Activated CD4-positive, alpha-beta T cell treated with anti-CD3 and anti-CD28 coated beads, Interleukin-2, amount 10 ng/mL, durations not matched to agents 7 days and 5 days (primary cell): ENCODE measurements at regions not wholly inside any gene's neighbourhood (a gene's known extent, or its start where the extent isn't known, plus 50 kb on each side); places are given as distances from the start of the nearest gene placed in this dataset.

Source experiments
- CTCF ChIA-PET: fragments of 350-600 bp; sonication (Branson Sonifier 250); formaldehyde crosslinking; loops from one replicate; lab custom pipeline; 2021; ENCODE audit warnings: antibody characterized with exemption; lab: Charles Lee
- POLR2A ChIA-PET: fragments of 350-600 bp; sonication (Branson Sonifier 250); formaldehyde crosslinking; loops from one replicate; lab custom pipeline; 2021; ENCODE audit warnings: antibody characterized with exemption; lab: Charles Lee
- DNase-seq: peaks from one replicate; pipeline ENCODE4 v3.0.0-alpha.2; 2020
- H3K27ac Mint-ChIP-seq: one replicate; pipeline ENCODE4 v1.8.0; 2021; ENCODE audit warnings: mild to moderate bottlenecking, moderate library complexity, mixed read lengths
- H3K27me3 Mint-ChIP-seq: one replicate; pipeline ENCODE4 v1.8.0; 2021; ENCODE audit warnings: mixed read lengths
- H3K36me3 Mint-ChIP-seq: one replicate; pipeline ENCODE4 v1.8.0; 2021; ENCODE audit warnings: low read depth, mixed read lengths
- H3K4me1 Mint-ChIP-seq: one replicate; pipeline ENCODE4 v1.8.0; 2021; ENCODE audit warnings: mixed read lengths
- H3K4me3 Mint-ChIP-seq: one replicate; pipeline ENCODE4 v1.8.0; 2021; ENCODE audit warnings: mild to moderate bottlenecking, moderate library complexity, mixed read lengths
- H3K9me3 Mint-ChIP-seq: one replicate; pipeline ENCODE4 v1.8.0; 2021; ENCODE audit warnings: mixed read lengths

DNA sequence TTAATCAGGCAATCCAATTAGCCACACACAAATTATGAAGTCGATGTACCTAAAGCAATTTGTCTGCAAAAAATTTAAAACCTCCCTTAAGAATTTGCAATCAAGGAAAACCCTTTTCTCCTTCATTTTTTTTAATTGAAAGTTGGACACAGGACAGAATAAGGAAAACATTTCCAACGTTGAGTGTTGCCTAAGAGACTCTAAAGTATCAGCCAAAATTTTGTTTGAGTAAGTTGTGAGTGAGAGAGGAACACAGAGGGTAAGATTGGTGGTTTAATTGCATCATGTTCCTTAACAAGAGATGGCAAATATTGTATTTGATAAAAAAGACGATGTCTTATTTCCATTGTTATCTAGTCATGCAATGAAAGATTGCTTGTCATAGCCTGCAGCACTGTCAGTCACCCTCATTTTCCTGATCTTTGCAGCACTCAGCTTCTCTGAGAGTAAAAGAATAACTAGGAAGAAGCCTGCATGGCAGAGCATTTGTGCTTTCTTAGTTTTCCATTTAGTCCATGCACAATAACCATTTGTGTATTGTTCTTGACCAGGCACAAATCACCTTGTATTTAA is 115.5 kb downstream of the ICOS start:
- H3K4me1 Mint-ChIP-seq, result peaks cover 13% of the 10 kb centered on the region
- no peak for DNase-seq
- H3K27ac Mint-ChIP-seq, result no peak overlapping the region
- no peak overlapping the region for H3K4me3 Mint-ChIP-seq
- H3K27me3 Mint-ChIP-seq, result peaks cover 3% of the 10 kb centered on the region
- no peaks in the 10 kb centered on the region for H3K36me3 Mint-ChIP-seq
- ChIA-PET CTCF (interaction anchor here (0.6 to 1.1 kb wide), 2 partner anchors 101 to 109 kb away, joined by 3 read pairs; no protein-coding TSS in a partner anchor), POLR2A (no interaction called here)
- no peaks in the 10 kb centered on the region for H3K9me3 Mint-ChIP-seq

- no peak for DNase-seq
- no peak overlapping the region for H3K27ac Mint-ChIP-seq
- no peaks in the 10 kb centered on the region for H3K4me1 Mint-ChIP-seq
- no peaks in the 10 kb centered on the region for H3K36me3 Mint-ChIP-seq
- CTCF ChIA-PET, result no interaction called here
- no peaks in the 10 kb centered on the region for H3K9me3 Mint-ChIP-seq
- peaks cover 3% of the 10 kb centered on the region for H3K27me3 Mint-ChIP-seq
- POLR2A ChIA-PET, result no interaction called here
- no peak overlapping the region for H3K4me3 Mint-ChIP-seq
Observed at GRCh38 chr2:204059016-204059415, 122.5 kb downstream of the ICOS start.

DNA sequence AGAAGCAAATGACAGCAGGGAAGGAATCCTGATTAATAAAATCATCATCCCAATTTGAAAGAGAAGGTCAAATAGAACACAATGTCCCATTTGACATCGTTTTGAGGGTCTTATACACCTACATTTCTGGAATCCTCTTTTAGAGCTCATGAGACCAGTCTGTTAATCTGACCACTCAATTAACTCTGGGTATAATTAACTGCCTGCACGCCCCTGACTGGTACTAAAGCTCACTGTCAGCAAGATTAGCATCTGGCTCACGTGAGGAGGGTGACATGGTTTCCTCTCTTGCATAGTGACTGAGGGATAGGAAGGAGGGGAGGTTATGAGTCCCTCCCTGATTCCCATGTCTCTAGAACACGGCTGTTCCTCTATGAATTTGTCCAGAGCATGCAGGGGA is 124.3 kb downstream of the ICOS start:
- no peak overlapping the region for H3K27ac Mint-ChIP-seq
- no peaks in the 10 kb centered on the region for H3K36me3 Mint-ChIP-seq
- no peak overlapping the region for H3K4me3 Mint-ChIP-seq
- H3K27me3 Mint-ChIP-seq, result no peaks in the 10 kb centered on the region
- H3K9me3 Mint-ChIP-seq, result peaks cover 1% of the 10 kb centered on the region
- H3K4me1 Mint-ChIP-seq, result no peaks in the 10 kb centered on the region
- CTCF ChIA-PET, result no interaction called here
- DNase-seq, result no peak
- POLR2A ChIA-PET, result no interaction called here

GRCh38 chr2:204061241-204061640 is 124.7 kb downstream of the ICOS start:
- Mint-ChIP-seq H3K27ac (no peak overlapping the region), H3K4me3 (no peak overlapping the region), H3K9me3 (peaks cover 1% of the 10 kb centered on the region), H3K27me3 (no peaks in the 10 kb centered on the region), H3K4me1 (no peaks in the 10 kb centered on the region), H3K36me3 (no peaks in the 10 kb centered on the region)
- CTCF ChIA-PET, result no interaction called here
- POLR2A ChIA-PET, result no interaction called here
- no peak for DNase-seq

GRCh38 chr2:204064119-204064518 is 127.6 kb downstream of the ICOS start:
- Mint-ChIP-seq H3K4me1 (no peaks in the 10 kb centered on the region), H3K4me3 (no peak overlapping the region), H3K27ac (no peak overlapping the region)

DNA sequence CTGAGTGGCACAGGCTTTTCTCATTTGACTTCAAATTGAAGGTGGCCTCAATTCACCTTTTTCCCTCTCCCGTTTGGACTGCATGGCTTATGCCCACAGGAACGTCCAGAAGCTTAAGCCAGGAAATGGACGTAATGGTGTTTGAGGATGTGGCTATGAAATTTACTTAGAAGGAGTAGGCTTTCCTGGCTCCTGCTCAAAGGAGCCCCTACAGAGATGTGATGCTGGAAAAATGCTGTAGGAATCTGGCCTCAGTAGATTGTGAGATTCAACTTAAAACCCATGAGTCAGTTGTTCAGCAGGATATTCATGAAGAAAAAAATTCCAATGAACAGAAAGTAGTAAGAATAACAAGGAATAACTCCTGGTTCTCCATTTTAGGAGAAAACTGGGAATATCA is 129.0 kb downstream of the ICOS start:
- ChIA-PET CTCF (no interaction called here), POLR2A (no interaction called here)
- Mint-ChIP-seq H3K27me3 (no peaks in the 10 kb centered on the region), H3K9me3 (peaks cover 8% of the 10 kb centered on the region), H3K36me3 (no peaks in the 10 kb centered on the region), H3K4me3 (no peak overlapping the region), H3K27ac (no peak overlapping the region), H3K4me1 (no peaks in the 10 kb centered on the region)
- no peak for DNase-seq

More at GRCh38 chr2:204064119-204064518, 127.6 kb downstream of the ICOS start:
- POLR2A ChIA-PET, result interaction anchor here (0.6 kb wide), 1 partner anchor 188 kb away, joined by 4 read pairs; no protein-coding TSS in a partner anchor
- Mint-ChIP-seq H3K36me3 (no peaks in the 10 kb centered on the region), H3K9me3 (peaks cover 8% of the 10 kb centered on the region), H3K27me3 (no peaks in the 10 kb centered on the region)
- DNase-seq, result no peak
- CTCF ChIA-PET, result interaction anchor here (0.6 to 1.8 kb wide), 2 partner anchors 13 to 114 kb away, joined by 3 to 4 read pairs; no protein-coding TSS in a partner anchor

DNA sequence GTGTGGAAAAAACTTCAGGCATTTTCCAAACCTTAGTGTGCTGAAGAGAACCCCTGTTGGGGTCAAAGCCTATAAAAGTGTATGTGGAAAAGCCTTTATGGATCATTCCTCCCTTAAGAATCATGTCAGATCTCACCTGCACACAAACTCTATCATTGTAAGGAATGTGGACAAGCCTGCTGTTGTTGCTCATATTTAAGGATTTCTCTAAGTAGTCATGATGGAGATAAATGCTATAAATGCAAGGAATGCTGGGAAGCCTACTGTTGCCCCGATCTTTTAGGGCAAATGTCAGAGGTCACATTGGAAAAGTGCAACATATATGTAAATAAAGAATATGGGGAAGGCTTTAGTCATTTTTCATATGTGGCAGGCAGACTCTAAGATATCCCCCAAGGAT is 129.5 kb downstream of the ICOS start:
- H3K27ac Mint-ChIP-seq, result no peak overlapping the region
- POLR2A ChIA-PET, result no interaction called here
- peaks cover 8% of the 10 kb centered on the region for H3K9me3 Mint-ChIP-seq
- no peak for DNase-seq
- CTCF ChIA-PET, result interaction anchor here (0.6 kb wide), 1 partner anchor 146 kb away, joined by 3 read pairs; no protein-coding TSS in a partner anchor
- no peak overlapping the region for H3K4me3 Mint-ChIP-seq
- H3K27me3 Mint-ChIP-seq, result no peaks in the 10 kb centered on the region
- no peaks in the 10 kb centered on the region for H3K4me1 Mint-ChIP-seq
- no peaks in the 10 kb centered on the region for H3K36me3 Mint-ChIP-seq

DNA sequence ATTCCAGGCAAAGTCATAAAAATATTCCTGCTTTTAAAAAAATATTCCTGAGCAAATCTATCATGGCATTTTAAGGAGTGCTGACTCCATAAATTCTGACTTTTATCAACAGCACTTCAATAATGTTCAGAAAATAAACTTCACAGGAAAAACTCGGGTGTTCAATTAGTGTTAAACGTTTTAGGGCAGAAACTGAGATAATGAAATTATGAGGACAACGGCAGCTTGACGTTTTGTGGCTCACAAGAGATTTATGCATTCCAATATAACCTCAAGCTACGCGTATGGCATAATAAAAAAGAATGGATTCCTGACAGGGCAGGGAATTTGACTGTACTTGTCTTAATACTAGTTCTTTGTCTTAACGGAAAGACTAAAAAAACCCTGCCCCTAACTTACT is 133.2 kb downstream of the ICOS start:
- no peak for DNase-seq
- ChIA-PET POLR2A (no interaction called here), CTCF (interaction anchor here (0.8 kb wide), 1 partner anchor 111 kb away, joined by 3 read pairs; no protein-coding TSS in a partner anchor)
- H3K4me3 Mint-ChIP-seq, result no peak overlapping the region
- H3K27ac Mint-ChIP-seq, result no peak overlapping the region
- peaks cover 7% of the 10 kb centered on the region for H3K9me3 Mint-ChIP-seq
- H3K36me3 Mint-ChIP-seq, result no peaks in the 10 kb centered on the region
- H3K4me1 Mint-ChIP-seq, result no peaks in the 10 kb centered on the region
- H3K27me3 Mint-ChIP-seq, result no peaks in the 10 kb centered on the region

- no peaks in the 10 kb centered on the region for H3K36me3 Mint-ChIP-seq
- H3K27me3 Mint-ChIP-seq, result no peaks in the 10 kb centered on the region
- H3K9me3 Mint-ChIP-seq, result no peaks in the 10 kb centered on the region
- ChIA-PET CTCF (interaction anchor here (0.7 to 2.4 kb wide), 6 partner anchors 8 to 106 kb away, joined by 3 to 9 read pairs (median 4); no protein-coding TSS in a partner anchor), POLR2A (no interaction called here)
- H3K4me1 Mint-ChIP-seq, result no peaks in the 10 kb centered on the region
- DNase-seq, result peak; percentile 77
- H3K27ac Mint-ChIP-seq, result no peak overlapping the region
- H3K4me3 Mint-ChIP-seq, result no peak overlapping the region
Observed at GRCh38 chr2:204072443-204073324, 136.1 kb downstream of the ICOS start.

GRCh38 chr2:204074456-204074855 is 137.9 kb downstream of the ICOS start:
- no peak for DNase-seq
- ChIA-PET POLR2A (no interaction called here), CTCF (interaction anchor here (1.9 kb wide), 1 partner anchor 103 kb away, joined by 5 read pairs; no protein-coding TSS in a partner anchor)
- Mint-ChIP-seq H3K9me3 (no peaks in the 10 kb centered on the region), H3K4me1 (no peaks in the 10 kb centered on the region), H3K36me3 (no peaks in the 10 kb centered on the region), H3K27ac (no peak overlapping the region), H3K27me3 (no peaks in the 10 kb centered on the region), H3K4me3 (no peak overlapping the region)

DNA sequence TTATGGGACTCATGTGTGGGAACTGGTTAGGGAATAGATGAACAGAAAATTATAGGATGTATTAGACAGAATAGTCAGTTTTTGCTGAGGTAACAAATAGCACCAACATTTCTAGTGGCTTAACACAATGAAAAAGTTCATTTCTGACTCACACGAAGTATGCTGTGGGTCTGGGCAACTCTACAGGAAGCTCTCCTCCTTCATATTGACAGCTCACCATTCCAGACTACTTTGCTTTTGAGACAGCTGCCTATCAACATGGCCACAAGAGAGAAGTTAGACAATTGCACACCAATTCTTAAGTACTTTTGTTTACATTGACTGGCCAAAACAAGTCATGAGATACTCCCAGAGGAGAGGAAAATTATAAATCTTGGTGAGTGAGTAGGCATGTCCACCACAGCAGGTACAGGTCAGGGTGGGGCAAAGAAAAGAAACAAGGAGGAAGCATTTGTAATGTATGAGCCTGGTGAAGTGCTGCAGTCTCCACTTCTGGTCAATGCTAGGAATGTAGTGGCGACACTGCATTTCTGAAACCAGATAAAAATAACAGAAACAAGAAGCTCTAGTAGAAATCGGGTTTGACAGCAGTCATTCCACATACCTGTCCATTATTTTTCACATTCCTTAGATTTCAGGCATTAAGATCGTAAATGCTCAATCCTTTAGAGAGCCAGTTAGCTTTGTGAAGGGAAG is 141.6 kb downstream of the ICOS start:
- Mint-ChIP-seq H3K36me3 (no peaks in the 10 kb centered on the region), H3K27me3 (no peaks in the 10 kb centered on the region), H3K4me1 (no peaks in the 10 kb centered on the region), H3K4me3 (no peak overlapping the region), H3K9me3 (no peaks in the 10 kb centered on the region), H3K27ac (no peak overlapping the region)
- CTCF ChIA-PET, result interaction anchor here (0.5 to 1.4 kb wide), 2 partner anchors 39 to 1872 kb away, joined by 3 read pairs; no protein-coding TSS in a partner anchor
- POLR2A ChIA-PET, result no interaction called here
- no peak for DNase-seq

DNA sequence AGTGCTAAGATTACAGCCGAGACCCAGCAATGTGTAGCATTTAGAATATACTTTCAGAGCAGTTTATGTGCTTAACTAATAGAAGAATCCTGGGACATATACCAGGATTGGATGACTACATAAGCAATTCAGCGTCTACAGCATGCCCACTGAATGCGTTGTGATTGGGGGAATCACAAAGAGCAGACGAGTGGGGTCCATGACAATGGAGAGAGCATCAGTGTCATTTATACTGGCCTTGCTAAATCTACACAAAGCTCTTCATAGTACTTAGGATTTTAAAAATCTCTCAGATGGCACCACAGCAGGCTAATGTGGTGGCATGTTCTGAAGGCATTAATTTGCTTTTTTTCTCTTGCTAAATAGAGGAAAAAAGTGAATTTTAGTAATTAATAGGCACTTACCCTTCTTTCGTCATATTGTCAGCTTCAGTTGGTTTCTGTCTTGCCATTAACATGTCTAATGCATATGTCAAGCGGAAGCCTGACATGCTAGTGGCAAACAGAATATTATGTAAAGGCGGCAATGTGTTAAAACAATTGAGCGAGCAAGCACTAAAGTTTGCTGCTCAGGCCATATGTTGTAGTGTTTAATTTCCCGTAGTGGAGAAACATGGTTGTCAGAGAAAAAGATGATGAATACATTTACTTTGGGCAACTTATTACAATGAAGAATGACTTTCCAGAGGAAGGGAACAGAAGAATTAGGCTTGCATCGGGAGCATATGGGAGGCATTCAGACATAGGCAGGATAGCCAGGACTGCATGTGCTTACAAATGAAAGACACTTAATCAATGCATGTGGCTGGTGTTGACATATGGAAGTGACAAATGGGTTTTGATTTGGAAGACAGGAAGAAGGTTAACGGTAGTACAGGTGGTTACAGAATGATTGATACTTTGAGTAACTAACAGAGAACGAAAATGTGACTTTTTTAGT is 145.2 kb downstream of the ICOS start:
- CTCF ChIA-PET, result interaction anchor here (1.2 kb wide), 1 partner anchor 9 kb away, joined by 4 read pairs; no protein-coding TSS in a partner anchor

More for the DNA sequence above, 145.2 kb downstream of the ICOS start:
- POLR2A ChIA-PET, result no interaction called here
- Mint-ChIP-seq H3K27me3 (no peaks in the 10 kb centered on the region), H3K4me3 (no peak overlapping the region), H3K36me3 (no peaks in the 10 kb centered on the region), H3K27ac (no peak overlapping the region), H3K9me3 (no peaks in the 10 kb centered on the region), H3K4me1 (no peaks in the 10 kb centered on the region)
- no peak for DNase-seq
